ENCODE measurements at regions not wholly inside any gene's neighbourhood (a gene's known extent, or its start where the extent isn't known, plus 50 kb on each side); places are given as distances from the start of the nearest gene placed in this dataset.

GRCh38 chr9:87256973-87257372, 240.7 kb upstream of the DAPK1 start:
- H3K4me1 ChIP-seq = no peaks in the 10 kb centered on the region
- no peak for DNase-seq
- intact Hi-C loops (cut with DNase I) = no loop called here
- TF ChIP-seq CTCF (IDR thresholded peaks at IDR 0.05) = no peak
- H3K27me3 ChIP-seq = no peaks in the 10 kb centered on the region
- H3K9me3 ChIP-seq = no peaks in the 10 kb centered on the region
- no peaks in the 10 kb centered on the region for H3K36me3 ChIP-seq
- H3K9ac ChIP-seq (ENCODE audit: low read depth in 2 of 2, low read length in 2 of 2) = no peak overlapping the region
- no peak overlapping the region for H3K27ac ChIP-seq
- no peak overlapping the region for H3K4me3 ChIP-seq

- H3K4me3 ChIP-seq = no peak overlapping the region
- H3K27ac ChIP-seq = no peak overlapping the region
- TF ChIP-seq CTCF (IDR thresholded peaks at IDR 0.05) = no peak
- intact Hi-C loops (cut with DNase I) = no loop called here
- H3K9ac ChIP-seq (ENCODE audit: low read depth in 2 of 2, low read length in 2 of 2) = no peak overlapping the region
- H3K27me3 ChIP-seq = no peaks in the 10 kb centered on the region
- no peaks in the 10 kb centered on the region for H3K36me3 ChIP-seq
- no peaks in the 10 kb centered on the region for H3K4me1 ChIP-seq
- DNase-seq = no peak
- no peaks in the 10 kb centered on the region for H3K9me3 ChIP-seq
Measured at GRCh38 chr9:87259543-87260518, 237.8 kb upstream of the DAPK1 start.

- H3K4me1 ChIP-seq = no peaks in the 10 kb centered on the region
- H3K36me3 ChIP-seq = no peaks in the 10 kb centered on the region
- no peak for TF ChIP-seq CTCF (IDR thresholded peaks at IDR 0.05)
- intact Hi-C loops (cut with DNase I) = no loop called here
- H3K27ac ChIP-seq = no peak overlapping the region
- H3K9me3 ChIP-seq = no peaks in the 10 kb centered on the region
- DNase-seq = no peak
- no peak overlapping the region for H3K9ac ChIP-seq (ENCODE audit: low read depth in 2 of 2, low read length in 2 of 2)
- H3K27me3 ChIP-seq = no peaks in the 10 kb centered on the region
- H3K4me3 ChIP-seq = no peak overlapping the region
Measured at GRCh38 chr9:87263291-87263690, 234.4 kb upstream of the DAPK1 start.

- no peak for TF ChIP-seq CTCF (IDR thresholded peaks at IDR 0.05)
- no peaks in the 10 kb centered on the region for H3K4me1 ChIP-seq
- no peaks in the 10 kb centered on the region for H3K36me3 ChIP-seq
- H3K9ac ChIP-seq (ENCODE audit: low read depth in 2 of 2, low read length in 2 of 2) = no peak overlapping the region
- H3K27me3 ChIP-seq = no peaks in the 10 kb centered on the region
- H3K4me3 ChIP-seq = no peak overlapping the region
- intact Hi-C loops (cut with DNase I) = no loop called here
- no peak overlapping the region for H3K27ac ChIP-seq
- DNase-seq = no peak
- no peaks in the 10 kb centered on the region for H3K9me3 ChIP-seq
Measured at GRCh38 chr9:87266697-87267096, 231.0 kb upstream of the DAPK1 start.

- Histone ChIP-seq H3K27me3 (no peaks in the 10 kb centered on the region), H3K9me3 (no peaks in the 10 kb centered on the region), H3K4me1 (no peaks in the 10 kb centered on the region), H3K9ac (ENCODE audit: low read depth in 2 of 2, low read length in 2 of 2) (no peak overlapping the region), H3K27ac (no peak overlapping the region), H3K4me3 (no peak overlapping the region), H3K36me3 (no peaks in the 10 kb centered on the region)
- TF ChIP-seq CTCF (IDR thresholded peaks at IDR 0.05) = no peak
- no peak for DNase-seq
- intact Hi-C loops (cut with DNase I) = no loop called here
Measured at GRCh38 chr9:87267251-87268070, 230.2 kb upstream of the DAPK1 start.
